ENCODE measurements at regions not wholly inside any gene's neighbourhood (a gene's known extent, or its start where the extent isn't known, plus 50 kb on each side); places are given as distances from the start of the nearest gene placed in this dataset.

DNA sequence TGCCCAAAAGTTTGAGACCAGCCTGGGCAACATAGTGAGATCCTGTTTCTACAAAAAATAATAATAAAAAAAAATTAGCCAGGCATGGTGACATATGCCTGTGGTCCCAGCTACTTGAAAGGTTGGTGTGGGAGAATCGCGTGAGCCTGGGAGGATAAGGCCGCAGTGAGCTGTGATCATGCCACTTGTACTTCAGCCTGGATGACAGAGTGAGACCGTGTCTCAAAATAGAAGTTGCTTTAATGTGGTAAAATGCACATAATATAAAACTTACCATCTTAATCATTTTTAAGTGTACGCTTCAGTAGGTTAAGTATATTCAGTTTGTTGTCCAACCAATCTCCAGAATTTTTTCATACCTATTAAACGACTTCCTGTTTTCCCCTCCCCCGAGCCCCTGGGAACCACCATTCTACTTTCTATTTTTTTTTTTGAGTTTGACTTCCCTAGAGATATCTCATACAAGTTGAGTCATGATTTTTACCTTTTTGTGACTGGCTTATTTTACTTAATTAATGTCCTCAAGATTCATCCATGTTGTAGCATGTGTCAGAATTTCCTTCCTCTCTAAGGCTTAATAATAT is 120.1 kb upstream of the POC5 start (continued):
- TF ChIP-seq, protein P1, sequence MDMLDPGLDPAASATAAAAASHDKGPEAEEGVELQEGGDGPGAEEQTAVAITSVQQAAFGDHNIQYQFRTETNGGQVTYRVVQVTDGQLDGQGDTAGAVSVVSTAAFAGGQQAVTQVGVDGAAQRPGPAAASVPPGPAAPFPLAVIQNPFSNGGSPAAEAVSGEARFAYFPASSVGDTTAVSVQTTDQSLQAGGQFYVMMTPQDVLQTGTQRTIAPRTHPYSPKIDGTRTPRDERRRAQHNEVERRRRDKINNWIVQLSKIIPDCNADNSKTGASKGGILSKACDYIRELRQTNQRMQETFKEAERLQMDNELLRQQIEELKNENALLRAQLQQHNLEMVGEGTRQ (IDR thresholded peaks at IDR 0.05; ENCODE audit: low read length), result no peak
- TF ChIP-seq SRF (IDR thresholded peaks at IDR 0.05; ENCODE audit: low read depth, low read length), result no peak
- TF ChIP-seq KDM4A (IDR thresholded peaks at IDR 0.05; ENCODE audit: low read depth, low read length, severe bottlenecking), result no peak
- TF ChIP-seq, protein P2, sequence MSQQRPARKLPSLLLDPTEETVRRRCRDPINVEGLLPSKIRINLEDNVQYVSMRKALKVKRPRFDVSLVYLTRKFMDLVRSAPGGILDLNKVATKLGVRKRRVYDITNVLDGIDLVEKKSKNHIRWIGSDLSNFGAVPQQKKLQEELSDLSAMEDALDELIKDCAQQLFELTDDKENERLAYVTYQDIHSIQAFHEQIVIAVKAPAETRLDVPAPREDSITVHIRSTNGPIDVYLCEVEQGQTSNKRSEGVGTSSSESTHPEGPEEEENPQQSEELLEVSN (IDR thresholded peaks at IDR 0.05), result no peak
- no peak for TF ChIP-seq POLR2AphosphoS5 (IDR thresholded peaks at IDR 0.05; ENCODE audit: low read depth, low read length)
- TF ChIP-seq SP1 (IDR thresholded peaks at IDR 0.05; ENCODE audit: low read depth, low read length), result no peak
- no peak for TF ChIP-seq POU5F1 (IDR thresholded peaks at IDR 0.05; ENCODE audit: low read depth, low read length)
- no peak for TF ChIP-seq CHD2 (IDR thresholded peaks at IDR 0.05; ENCODE audit: low read length)
- no peak for TF ChIP-seq EGR1 (IDR thresholded peaks at IDR 0.05; ENCODE audit: borderline replicate concordance, low read depth, low read length)
- TF ChIP-seq RAD21 (IDR thresholded peaks at IDR 0.05 in 1 of 2, conservative IDR thresholded peaks at IDR 0.05 in 1 of 2; ENCODE audit: low read depth in 2 of 2, low read length in 2 of 2), result no peak
- no peak for TF ChIP-seq BACH1 (IDR thresholded peaks at IDR 0.05; ENCODE audit: low read length)

Data from H1 (cell line).